ENCODE measurements at regions not wholly inside any gene's neighbourhood (a gene's known extent, or its start where the extent isn't known, plus 50 kb on each side); places are given as distances from the start of the nearest gene placed in this dataset.

DNA sequence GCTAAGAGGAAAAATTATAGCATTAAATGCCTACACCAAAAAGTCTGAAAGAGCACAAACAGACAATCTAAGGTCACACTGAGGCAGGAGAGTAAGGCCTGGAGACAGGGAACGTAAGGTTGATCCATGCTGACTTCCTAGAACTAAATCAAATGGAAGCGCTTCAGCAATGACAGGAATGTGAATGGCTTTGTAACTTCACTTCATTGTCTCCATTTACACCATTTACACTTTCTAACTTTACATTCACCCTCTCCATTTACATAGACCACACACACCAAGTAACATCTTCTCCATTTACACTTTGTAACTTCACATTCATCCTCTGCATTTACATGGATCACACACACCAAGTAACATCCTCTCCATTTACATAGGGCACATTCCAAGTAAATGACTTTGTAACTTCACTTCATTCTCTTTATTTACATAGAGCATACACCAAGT is 103.1 kb upstream of the SPATS2L start:
- H3K9me2 ChIP-seq (replicated peaks; ENCODE audit: control insufficient read depth, low read length), result no peaks in the 10 kb centered on the region
- no peak overlapping the region for H3K4me3 ChIP-seq (ENCODE audit: low read length)
- no peaks in the 10 kb centered on the region for H3K27me3 ChIP-seq (ENCODE audit: control insufficient read depth, low read length)
- no peaks in the 10 kb centered on the region for H3F3A ChIP-seq (ENCODE audit: control insufficient read depth, insufficient read depth)
- TF ChIP-seq CTCF (IDR thresholded peaks at IDR 0.05; ENCODE audit: low read depth, low read length, poor library complexity, severe bottlenecking) (no peak), EZH2phosphoT487 (IDR thresholded peaks at IDR 0.05; ENCODE audit: borderline replicate concordance, low read length) (no peak)
- H3K79me2 ChIP-seq (ENCODE audit: control insufficient read depth, low read length), result no peaks in the 10 kb centered on the region
- no peaks in the 10 kb centered on the region for H3K4me1 ChIP-seq (ENCODE audit: control insufficient read depth, low read length)
- H3K36me3 ChIP-seq (ENCODE audit: control insufficient read depth, low read length), result no peaks in the 10 kb centered on the region
- H3K4me2 ChIP-seq (ENCODE audit: low read length), result no peak overlapping the region
- no peaks in the 10 kb centered on the region for H4K20me1 ChIP-seq (ENCODE audit: control insufficient read depth, insufficient read depth, low read depth, low read length)
- H3K9me3 ChIP-seq (ENCODE audit: control insufficient read depth, insufficient read depth, low read length), result no peaks in the 10 kb centered on the region
- H3K27ac ChIP-seq (ENCODE audit: low read depth, low read length), result no peak overlapping the region

DNA sequence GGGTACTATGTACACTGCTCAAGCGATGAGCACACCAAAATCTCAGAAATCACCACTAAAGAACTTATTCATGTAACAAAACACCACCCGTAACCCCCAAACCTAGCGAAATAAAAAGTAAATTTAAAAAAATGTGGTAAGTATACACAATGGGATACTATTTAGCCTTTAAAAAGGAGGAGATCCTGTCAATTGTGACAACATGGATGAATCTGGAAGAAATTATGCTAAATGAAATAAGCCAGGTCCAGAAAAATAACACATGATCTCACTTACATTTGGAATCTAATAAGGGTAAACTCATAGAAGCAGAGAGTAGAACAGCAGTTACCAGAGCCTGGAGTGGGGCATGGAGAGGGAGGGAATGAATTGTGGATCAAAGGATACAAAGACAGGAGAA is 98.5 kb upstream of the SPATS2L start:
- Histone ChIP-seq H3K4me1 (ENCODE audit: control insufficient read depth, low read length) (no peaks in the 10 kb centered on the region), H3K9me2 (replicated peaks; ENCODE audit: control insufficient read depth, low read length) (no peaks in the 10 kb centered on the region), H3F3A (ENCODE audit: control insufficient read depth, insufficient read depth) (no peaks in the 10 kb centered on the region), H3K4me3 (ENCODE audit: low read length) (no peak overlapping the region), H4K20me1 (ENCODE audit: control insufficient read depth, insufficient read depth, low read depth, low read length) (no peaks in the 10 kb centered on the region), H3K27ac (ENCODE audit: low read depth, low read length) (no peak overlapping the region), H3K9me3 (ENCODE audit: control insufficient read depth, insufficient read depth, low read length) (peaks cover 7% of the 10 kb centered on the region; the same call in 1 of the 2 replicates), H3K4me2 (ENCODE audit: low read length) (no peak overlapping the region), H3K27me3 (ENCODE audit: control insufficient read depth, low read length) (no peaks in the 10 kb centered on the region), H3K36me3 (ENCODE audit: control insufficient read depth, low read length) (no peaks in the 10 kb centered on the region), H3K79me2 (ENCODE audit: control insufficient read depth, low read length) (no peaks in the 10 kb centered on the region)
- no peak for TF ChIP-seq CTCF (IDR thresholded peaks at IDR 0.05; ENCODE audit: low read depth, low read length, poor library complexity, severe bottlenecking)
- no peak for TF ChIP-seq EZH2phosphoT487 (IDR thresholded peaks at IDR 0.05; ENCODE audit: borderline replicate concordance, low read length)

- TF ChIP-seq EZH2phosphoT487 (IDR thresholded peaks at IDR 0.05; ENCODE audit: borderline replicate concordance, low read length), result no peak
- no peak for TF ChIP-seq CTCF (IDR thresholded peaks at IDR 0.05; ENCODE audit: low read depth, low read length, poor library complexity, severe bottlenecking)
- no peaks in the 10 kb centered on the region for H3K9me2 ChIP-seq (replicated peaks; ENCODE audit: control insufficient read depth, low read length)
Measured at GRCh38 chr2:200209030-200209429, 97.5 kb upstream of the SPATS2L start.

More at GRCh38 chr2:200209030-200209429, 97.5 kb upstream of the SPATS2L start:
- no peaks in the 10 kb centered on the region for H3F3A ChIP-seq (ENCODE audit: control insufficient read depth, insufficient read depth)
- H3K9me3 ChIP-seq (ENCODE audit: control insufficient read depth, insufficient read depth, low read length), result peaks cover 7% of the 10 kb centered on the region; the same call in 1 of the 2 replicates
- H3K79me2 ChIP-seq (ENCODE audit: control insufficient read depth, low read length), result no peaks in the 10 kb centered on the region
- no peak overlapping the region for H3K27ac ChIP-seq (ENCODE audit: low read depth, low read length)
- no peaks in the 10 kb centered on the region for H3K4me1 ChIP-seq (ENCODE audit: control insufficient read depth, low read length)
- no peak overlapping the region for H3K4me2 ChIP-seq (ENCODE audit: low read length)
- no peaks in the 10 kb centered on the region for H4K20me1 ChIP-seq (ENCODE audit: control insufficient read depth, insufficient read depth, low read depth, low read length)
- no peaks in the 10 kb centered on the region for H3K27me3 ChIP-seq (ENCODE audit: control insufficient read depth, low read length)
- no peaks in the 10 kb centered on the region for H3K36me3 ChIP-seq (ENCODE audit: control insufficient read depth, low read length)
- no peak overlapping the region for H3K4me3 ChIP-seq (ENCODE audit: low read length)

All from DOHH2 (cell line).